Activated CD4-positive, alpha-beta memory T cell treated with anti-CD3 and anti-CD28 coated beads, Interleukin-2, amount 10 ng/mL, durations not matched to agents 7 days and 5 days (primary cell): ENCODE measurements at regions not wholly inside any gene's neighbourhood (a gene's known extent, or its start where the extent isn't known, plus 50 kb on each side); places are given as distances from the start of the nearest gene placed in this dataset.
"Not testable (repeated sequence)": the region's sequence is repeated elsewhere in the genome, so short reads cannot be mapped to it uniquely, and the experiment has no call there.

Experiments used
- CTCF ChIA-PET: fragments of 350-600 bp; sonication (Branson Sonifier 250); formaldehyde crosslinking; loops from one replicate; lab custom pipeline; 2021; ENCODE audit warnings: antibody characterized with exemption, inconsistent platforms; lab: Charles Lee
- POLR2A ChIA-PET: fragments of 350-600 bp; sonication (Branson Sonifier 250); formaldehyde crosslinking; loops from one replicate; lab custom pipeline; 2021; ENCODE audit warnings: antibody characterized with exemption; lab: Charles Lee
- DNase-seq: peaks from one replicate; pipeline ENCODE4 v3.0.0-alpha.2; 2020
- H3K27ac Mint-ChIP-seq: one replicate; pipeline ENCODE4 v1.8.0; 2021; ENCODE audit warnings: mild to moderate bottlenecking, mixed read lengths
- H3K27me3 Mint-ChIP-seq: one replicate; pipeline ENCODE4 v1.8.0; 2021; ENCODE audit warnings: mixed read lengths
- H3K36me3 Mint-ChIP-seq: one replicate; pipeline ENCODE4 v1.8.0; 2021; ENCODE audit warnings: low read depth, mixed read lengths
- H3K4me1 Mint-ChIP-seq: one replicate; pipeline ENCODE4 v1.8.0; 2021; ENCODE audit warnings: mixed read lengths
- H3K4me3 Mint-ChIP-seq: one replicate; pipeline ENCODE4 v1.8.0; 2021; ENCODE audit warnings: mild to moderate bottlenecking, mixed read lengths
- H3K9me3 Mint-ChIP-seq: one replicate; pipeline ENCODE4 v1.8.0; 2021; ENCODE audit warnings: mixed read lengths

GRCh38 chr5:175336781-175337180 lies 107.2 kb downstream of the DRD1 start:
- Mint-ChIP-seq H3K27me3 (no peaks in the 10 kb centered on the region), H3K36me3 (no peaks in the 10 kb centered on the region), H3K9me3 (no peaks in the 10 kb centered on the region), H3K4me3 (no peak overlapping the region), H3K4me1 (no peaks in the 10 kb centered on the region), H3K27ac (no peak overlapping the region)
- CTCF ChIA-PET: no interaction called here
- no peak for DNase-seq
- POLR2A ChIA-PET: no interaction called here

- Mint-ChIP-seq H3K27ac (no peak overlapping the region), H3K4me3 (no peak overlapping the region), H3K9me3 (no peaks in the 10 kb centered on the region), H3K4me1 (no peaks in the 10 kb centered on the region), H3K27me3 (no peaks in the 10 kb centered on the region), H3K36me3 (no peaks in the 10 kb centered on the region)
- no peak for DNase-seq
- POLR2A ChIA-PET: no interaction called here
- CTCF ChIA-PET: no interaction called here
Measured at GRCh38 chr5:175335691-175336090, 108.3 kb downstream of the DRD1 start.

- H3K27ac Mint-ChIP-seq, POLR2A ChIA-PET, H3K36me3 Mint-ChIP-seq, DNase-seq, H3K4me3 Mint-ChIP-seq, H3K27me3 Mint-ChIP-seq, CTCF ChIA-PET, H3K4me1 Mint-ChIP-seq, H3K9me3 Mint-ChIP-seq: not testable (repeated sequence)
Measured at GRCh38 chr5:175331173-175332036, 112.6 kb downstream of the DRD1 start.

- Mint-ChIP-seq H3K4me3 (no peak overlapping the region), H3K9me3 (no peaks in the 10 kb centered on the region), H3K36me3 (no peaks in the 10 kb centered on the region), H3K4me1 (no peaks in the 10 kb centered on the region), H3K27ac (no peak overlapping the region), H3K27me3 (no peaks in the 10 kb centered on the region)
- ChIA-PET CTCF (no interaction called here), POLR2A (no interaction called here)
- DNase-seq: no peak
Measured at GRCh38 chr5:175329976-175330375, 114.0 kb downstream of the DRD1 start.

- CTCF ChIA-PET: no interaction called here
- DNase-seq: no peak
- H3K27me3 Mint-ChIP-seq: no peaks in the 10 kb centered on the region
- POLR2A ChIA-PET: no interaction called here
- H3K27ac Mint-ChIP-seq: no peak overlapping the region
- H3K4me3 Mint-ChIP-seq: no peak overlapping the region
- no peaks in the 10 kb centered on the region for H3K36me3 Mint-ChIP-seq
- H3K9me3 Mint-ChIP-seq: no peaks in the 10 kb centered on the region
- H3K4me1 Mint-ChIP-seq: no peaks in the 10 kb centered on the region
Measured at GRCh38 chr5:175328687-175329086, 115.3 kb downstream of the DRD1 start.

- no peak overlapping the region for H3K27ac Mint-ChIP-seq
- POLR2A ChIA-PET: no interaction called here
- no peaks in the 10 kb centered on the region for H3K27me3 Mint-ChIP-seq
- H3K36me3 Mint-ChIP-seq: no peaks in the 10 kb centered on the region
- CTCF ChIA-PET: no interaction called here
- no peak overlapping the region for H3K4me3 Mint-ChIP-seq
- no peak for DNase-seq
- H3K4me1 Mint-ChIP-seq: no peaks in the 10 kb centered on the region
- no peaks in the 10 kb centered on the region for H3K9me3 Mint-ChIP-seq
Measured at GRCh38 chr5:175328176-175328575, 115.8 kb downstream of the DRD1 start.

- ChIA-PET CTCF (no interaction called here), POLR2A (no interaction called here)
- no peak overlapping the region for H3K4me3 Mint-ChIP-seq
- H3K9me3 Mint-ChIP-seq: no peaks in the 10 kb centered on the region
- H3K4me1 Mint-ChIP-seq: no peaks in the 10 kb centered on the region
- H3K36me3 Mint-ChIP-seq: no peaks in the 10 kb centered on the region
- no peak for DNase-seq
- H3K27me3 Mint-ChIP-seq: no peaks in the 10 kb centered on the region
- H3K27ac Mint-ChIP-seq: no peak overlapping the region
Measured at GRCh38 chr5:175325681-175326080, 118.3 kb downstream of the DRD1 start.

GRCh38 chr5:175321927-175322532 lies 122.0 kb downstream of the DRD1 start:
- DNase-seq: peak; percentile 35
- Mint-ChIP-seq H3K9me3 (no peaks in the 10 kb centered on the region), H3K27me3 (no peaks in the 10 kb centered on the region), H3K36me3 (no peaks in the 10 kb centered on the region), H3K4me1 (no peaks in the 10 kb centered on the region), H3K27ac (no peak overlapping the region), H3K4me3 (no peak overlapping the region)
- CTCF ChIA-PET: no interaction called here
- POLR2A ChIA-PET: no interaction called here

- Mint-ChIP-seq H3K36me3 (no peaks in the 10 kb centered on the region), H3K4me1 (no peaks in the 10 kb centered on the region), H3K27me3 (no peaks in the 10 kb centered on the region), H3K27ac (no peak overlapping the region), H3K9me3 (no peaks in the 10 kb centered on the region), H3K4me3 (no peak overlapping the region)
- ChIA-PET CTCF (no interaction called here), POLR2A (no interaction called here)
- DNase-seq: no peak
Measured at GRCh38 chr5:175319199-175319598, 124.8 kb downstream of the DRD1 start.

GRCh38 chr5:175317872-175318271 lies 126.1 kb downstream of the DRD1 start:
- no peaks in the 10 kb centered on the region for H3K36me3 Mint-ChIP-seq
- H3K4me1 Mint-ChIP-seq: no peaks in the 10 kb centered on the region
- no peaks in the 10 kb centered on the region for H3K27me3 Mint-ChIP-seq
- no peak for DNase-seq
- POLR2A ChIA-PET: no interaction called here
- no peak overlapping the region for H3K27ac Mint-ChIP-seq
- H3K9me3 Mint-ChIP-seq: no peaks in the 10 kb centered on the region
- no peak overlapping the region for H3K4me3 Mint-ChIP-seq
- CTCF ChIA-PET: no interaction called here

GRCh38 chr5:175309218-175309810 lies 134.7 kb downstream of the DRD1 start:
- CTCF ChIA-PET: no interaction called here
- no peak overlapping the region for H3K27ac Mint-ChIP-seq
- H3K4me3 Mint-ChIP-seq: no peak overlapping the region
- H3K9me3 Mint-ChIP-seq: no peaks in the 10 kb centered on the region
- POLR2A ChIA-PET: no interaction called here
- H3K36me3 Mint-ChIP-seq: no peaks in the 10 kb centered on the region
- H3K4me1 Mint-ChIP-seq: no peaks in the 10 kb centered on the region
- peaks cover 2% of the 10 kb centered on the region for H3K27me3 Mint-ChIP-seq
- DNase-seq: no peak

GRCh38 chr5:175308701-175309100 lies 135.3 kb downstream of the DRD1 start:
- POLR2A ChIA-PET: no interaction called here

GRCh38 chr5:175306381-175306780 lies 137.6 kb downstream of the DRD1 start:
- Mint-ChIP-seq H3K27ac (no peak overlapping the region), H3K27me3 (peaks cover 2% of the 10 kb centered on the region), H3K9me3 (no peaks in the 10 kb centered on the region), H3K4me1 (no peaks in the 10 kb centered on the region), H3K4me3 (no peak overlapping the region), H3K36me3 (no peaks in the 10 kb centered on the region)
- DNase-seq: no peak
- ChIA-PET CTCF (interaction anchor here (0.6 kb wide), 1 partner anchor 330 kb away, joined by 3 read pairs; no protein-coding TSS in a partner anchor), POLR2A (no interaction called here)

More at GRCh38 chr5:175308701-175309100, 135.3 kb downstream of the DRD1 start:
- CTCF ChIA-PET: no interaction called here
- DNase-seq: no peak
- H3K27me3 Mint-ChIP-seq: peaks cover 2% of the 10 kb centered on the region
- H3K36me3 Mint-ChIP-seq: no peaks in the 10 kb centered on the region
- no peak overlapping the region for H3K4me3 Mint-ChIP-seq
- H3K9me3 Mint-ChIP-seq: no peaks in the 10 kb centered on the region
- no peak overlapping the region for H3K27ac Mint-ChIP-seq
- no peaks in the 10 kb centered on the region for H3K4me1 Mint-ChIP-seq
